GM12873 (cell line): ENCODE measurements at regions not wholly inside any gene's neighbourhood (a gene's known extent, or its start where the extent isn't known, plus 50 kb on each side); places are given as distances from the start of the nearest gene placed in this dataset.

Experiments
- TF ChIP-seq, protein P1 (sequence below): IDR thresholded peaks from 2 replicates; pipeline ENCODE4 v1.5.1; 2012; ENCODE audit warnings: low read depth, mild to moderate bottlenecking, moderate library complexity, low read length, control low read depth; ENCODE audit not compliant: insufficient read depth; ENCODE audit errors: missing control alignments

DNA sequence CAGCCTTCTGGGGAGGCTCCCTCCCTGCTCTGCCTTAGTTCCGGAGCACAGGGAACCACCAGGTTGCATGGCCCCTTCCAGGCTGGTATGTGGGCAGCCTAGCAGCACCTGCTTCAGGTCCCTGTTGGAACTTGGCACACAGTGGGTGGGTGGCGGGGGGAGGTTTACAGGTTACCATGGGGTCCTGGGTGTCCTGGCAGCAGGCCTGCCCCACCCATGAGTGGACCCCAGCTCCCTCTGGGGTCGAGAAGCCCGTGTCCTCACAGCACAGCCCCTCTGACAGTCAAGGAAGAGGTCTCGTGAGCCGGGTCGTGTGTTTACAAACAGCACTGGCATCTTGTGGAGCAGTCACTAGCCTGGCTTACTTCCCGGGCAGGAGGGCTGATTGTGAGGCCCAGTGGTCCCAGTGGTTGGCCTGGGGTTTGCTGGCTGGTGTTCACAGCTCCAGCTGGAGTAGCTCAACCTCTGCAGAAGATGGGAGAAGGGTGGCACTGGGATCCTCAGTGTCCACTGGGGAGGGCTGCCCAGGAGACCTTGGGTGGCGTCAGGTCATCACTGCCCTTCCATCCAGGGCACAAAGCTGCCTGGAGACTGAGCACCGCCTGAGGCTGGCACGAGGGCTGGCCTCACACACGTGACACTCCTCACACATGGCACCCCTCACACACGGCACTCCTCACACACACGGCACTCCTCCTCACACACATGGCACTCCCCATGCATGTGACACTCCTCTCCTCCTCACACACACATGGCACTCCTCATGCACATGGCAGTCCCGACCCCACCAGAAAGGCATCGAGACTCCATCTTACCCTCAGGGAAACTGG is 100.9 kb downstream of the RIPK4 start:
- TF ChIP-seq, protein P1, sequence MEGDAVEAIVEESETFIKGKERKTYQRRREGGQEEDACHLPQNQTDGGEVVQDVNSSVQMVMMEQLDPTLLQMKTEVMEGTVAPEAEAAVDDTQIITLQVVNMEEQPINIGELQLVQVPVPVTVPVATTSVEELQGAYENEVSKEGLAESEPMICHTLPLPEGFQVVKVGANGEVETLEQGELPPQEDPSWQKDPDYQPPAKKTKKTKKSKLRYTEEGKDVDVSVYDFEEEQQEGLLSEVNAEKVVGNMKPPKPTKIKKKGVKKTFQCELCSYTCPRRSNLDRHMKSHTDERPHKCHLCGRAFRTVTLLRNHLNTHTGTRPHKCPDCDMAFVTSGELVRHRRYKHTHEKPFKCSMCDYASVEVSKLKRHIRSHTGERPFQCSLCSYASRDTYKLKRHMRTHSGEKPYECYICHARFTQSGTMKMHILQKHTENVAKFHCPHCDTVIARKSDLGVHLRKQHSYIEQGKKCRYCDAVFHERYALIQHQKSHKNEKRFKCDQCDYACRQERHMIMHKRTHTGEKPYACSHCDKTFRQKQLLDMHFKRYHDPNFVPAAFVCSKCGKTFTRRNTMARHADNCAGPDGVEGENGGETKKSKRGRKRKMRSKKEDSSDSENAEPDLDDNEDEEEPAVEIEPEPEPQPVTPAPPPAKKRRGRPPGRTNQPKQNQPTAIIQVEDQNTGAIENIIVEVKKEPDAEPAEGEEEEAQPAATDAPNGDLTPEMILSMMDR: no peak

DNA sequence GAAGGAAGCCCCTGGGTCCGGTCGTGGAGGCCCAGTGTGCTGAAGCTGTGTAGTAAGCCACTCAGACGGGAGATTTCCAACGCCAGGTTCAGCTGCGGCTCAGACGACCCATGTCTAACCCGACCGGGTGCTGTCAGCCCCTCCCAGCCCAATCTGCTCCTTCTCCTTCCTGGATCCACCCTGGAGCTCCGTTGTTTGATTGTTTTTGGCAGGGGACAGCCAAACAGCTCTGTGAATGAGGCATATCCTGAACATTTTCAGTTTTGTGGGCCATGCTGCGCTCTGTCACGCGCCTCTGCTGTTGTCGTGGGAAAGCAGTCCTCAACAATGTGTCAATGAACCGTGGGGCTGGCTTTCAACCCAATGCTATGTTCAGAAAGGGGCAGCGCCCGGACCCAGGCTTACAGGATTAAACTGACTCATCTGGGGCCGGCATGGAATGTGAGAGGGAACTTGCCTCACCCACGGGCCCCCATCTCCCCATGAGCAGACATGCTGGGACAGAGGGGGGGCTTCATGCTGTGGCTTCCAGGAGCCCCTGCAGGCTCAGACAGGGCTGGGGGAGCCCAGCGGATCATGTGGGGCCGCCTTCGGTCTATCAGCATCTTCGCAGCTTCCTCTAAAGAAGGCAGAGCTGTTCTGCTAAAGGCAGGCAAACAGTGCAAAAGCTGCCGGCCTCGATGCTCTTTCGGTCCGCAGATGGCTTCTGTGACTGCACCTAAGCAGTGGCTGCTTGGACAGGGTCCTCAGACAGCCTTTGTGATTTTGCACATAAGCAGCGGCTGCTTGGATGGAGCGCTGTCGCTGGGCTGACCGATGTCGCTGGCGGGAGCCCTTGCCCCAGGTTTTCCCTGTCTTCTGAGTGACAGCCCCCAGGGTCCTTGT is 101.7 kb downstream of the RIPK4 start:
- TF ChIP-seq, protein P1: no peak

DNA sequence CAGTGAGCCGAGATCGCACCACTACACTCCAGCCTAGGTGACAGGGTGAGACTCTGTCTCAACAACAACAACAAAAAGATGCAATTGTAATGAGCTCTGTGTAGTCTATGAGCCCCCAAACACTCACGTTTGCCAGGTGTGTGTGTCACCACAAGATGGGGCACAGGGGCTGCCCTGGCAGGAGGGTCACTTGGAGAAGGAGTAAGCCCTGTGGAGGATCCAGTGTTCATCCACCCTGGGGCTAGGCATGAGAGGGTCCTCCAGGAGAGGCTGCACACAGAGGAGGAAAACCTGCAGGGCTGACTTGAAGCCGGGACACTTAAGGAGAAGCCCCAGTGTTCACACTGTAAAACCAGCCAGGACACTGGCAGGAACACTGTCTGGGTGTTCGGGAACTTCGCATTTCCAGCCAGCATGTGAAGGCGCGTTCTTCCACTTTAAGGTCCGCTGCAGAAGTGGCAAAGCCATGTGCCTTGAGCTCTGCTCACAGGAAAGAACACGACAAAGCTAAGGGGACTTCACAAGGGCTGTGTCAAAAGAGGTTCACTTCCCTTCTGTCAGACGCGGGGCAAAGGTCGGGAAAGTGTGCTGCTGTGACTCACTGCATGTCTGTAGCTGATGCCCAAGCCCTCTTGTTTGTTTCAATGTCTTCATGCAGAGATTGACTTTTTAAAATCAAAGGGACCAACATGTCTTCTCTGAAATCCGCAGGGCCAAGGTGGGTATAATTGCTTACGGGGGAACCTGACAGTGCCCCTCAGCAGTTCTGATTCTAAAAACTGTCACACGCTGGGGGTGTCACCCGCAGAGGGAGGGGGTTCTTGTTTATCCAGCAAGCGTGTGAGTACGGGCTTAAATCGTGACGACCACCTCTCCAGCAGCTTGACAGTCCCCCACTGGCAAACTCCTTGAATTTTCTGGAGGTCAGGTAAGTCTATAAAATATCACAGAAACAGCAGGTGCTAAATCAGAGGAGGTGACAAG is 102.8 kb downstream of the RIPK4 start:
- TF ChIP-seq, protein P1: no peak

DNA sequence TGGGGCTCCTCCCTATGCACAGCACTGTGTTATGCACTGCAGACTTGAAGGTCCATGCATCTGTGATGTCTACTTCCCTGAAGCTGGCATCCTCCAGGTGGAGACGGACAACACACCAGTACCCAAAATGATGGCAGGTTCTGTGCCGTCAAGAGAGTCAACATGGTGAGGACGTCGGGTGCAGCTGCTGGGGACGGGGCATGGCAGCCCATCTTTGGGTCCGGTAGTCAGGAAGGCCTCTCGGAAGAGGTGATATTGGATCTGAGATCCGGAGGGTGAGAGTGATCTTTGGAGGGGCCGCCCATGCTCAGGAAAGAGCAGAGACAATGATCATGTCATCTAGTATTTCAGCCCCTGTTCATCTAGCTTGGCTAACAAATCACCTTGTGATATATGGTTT is 104.1 kb downstream of the RIPK4 start:
- TF ChIP-seq, protein P1: no peak

DNA sequence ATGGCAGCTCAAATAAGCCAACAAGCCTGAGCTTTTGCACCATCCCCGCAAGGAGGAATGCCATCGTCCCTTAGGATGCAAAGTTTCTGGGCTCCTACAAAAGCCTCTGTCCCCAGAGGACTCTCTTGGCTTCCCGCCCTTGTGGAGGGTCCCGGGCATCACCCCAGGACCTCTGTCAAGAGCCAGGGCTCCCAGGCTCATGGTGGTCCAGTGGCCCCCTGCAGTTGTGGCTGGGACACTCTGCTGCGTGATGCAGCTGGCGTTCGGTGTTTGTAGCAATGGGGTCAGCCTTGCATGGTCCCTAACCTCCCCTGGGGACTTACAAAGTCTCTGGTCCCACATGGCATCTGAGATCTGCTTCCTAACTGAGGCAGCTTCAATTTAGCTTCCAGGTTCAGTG is 104.7 kb downstream of the RIPK4 start:
- TF ChIP-seq, protein P1: no peak

DNA sequence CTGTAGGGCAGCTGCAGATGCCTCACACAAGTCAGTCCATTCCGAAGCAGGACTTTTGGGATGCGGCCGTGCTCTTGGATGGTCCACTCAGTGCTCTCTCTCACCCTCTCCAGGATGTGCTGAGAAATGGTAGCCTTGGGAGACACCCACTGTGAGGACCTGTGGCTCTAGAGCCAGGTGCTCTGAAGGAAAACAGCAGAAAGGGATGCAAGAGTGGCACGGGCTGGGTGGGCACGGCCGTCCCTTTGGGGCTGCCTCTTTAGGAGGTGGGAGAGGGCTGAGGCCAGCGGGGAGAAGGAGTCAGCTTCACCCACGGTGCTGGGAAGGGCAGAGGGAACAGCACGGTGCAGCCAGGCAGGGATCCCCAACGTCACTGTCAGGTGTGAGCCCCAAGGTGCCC is 106.1 kb downstream of the RIPK4 start:
- TF ChIP-seq, protein P1: no peak
